Medulla oblongata (tissue), 1 donor: ENCODE measurements at regions not wholly inside any gene's neighbourhood (a gene's known extent, or its start where the extent isn't known, plus 50 kb on each side); places are given as distances from the start of the nearest gene placed in this dataset.
"Not testable (repeated sequence)": the region's sequence is repeated elsewhere in the genome, so short reads cannot be mapped to it uniquely, and the experiment has no call there.

Source experiments
- DNase-seq: peaks from one replicate; pipeline ENCODE4 v3.0.0-alpha.2; 2015; ENCODE audit errors: extremely low spot score

DNA sequence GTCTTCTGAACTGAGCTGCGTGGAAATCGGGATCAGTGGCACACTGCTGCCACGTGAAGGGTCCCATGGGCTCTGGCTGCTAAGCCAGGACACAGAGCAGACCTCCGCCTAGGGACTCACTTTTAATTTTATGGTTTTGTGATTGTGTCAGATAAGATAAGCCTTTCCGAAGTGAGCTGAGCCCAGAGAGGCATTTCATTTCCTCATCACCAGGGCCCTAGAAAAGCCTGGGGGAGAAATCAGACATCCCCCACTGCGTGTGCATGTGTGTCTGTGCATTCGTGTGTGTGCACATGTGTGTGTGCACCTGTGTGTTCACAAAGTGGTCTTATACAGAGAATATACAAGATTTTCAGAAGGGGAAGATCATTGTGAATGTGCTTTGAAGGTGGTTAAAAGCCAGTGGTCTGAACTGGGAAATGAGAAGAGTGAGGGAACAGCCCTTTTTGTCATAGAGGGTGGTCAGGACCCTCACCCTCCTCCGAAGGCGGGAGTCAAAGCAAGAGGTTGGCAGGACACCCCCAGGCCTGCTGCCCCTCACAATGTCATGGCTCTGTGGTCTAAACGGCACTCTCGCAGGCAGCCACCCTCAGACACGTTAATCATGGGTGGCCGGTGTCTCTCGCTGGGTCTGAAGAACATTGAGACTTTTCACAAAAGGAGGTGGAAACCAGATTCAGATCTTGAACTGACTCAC lies 176.1 kb upstream of the PFKP start:
- DNase-seq = no peak

DNA sequence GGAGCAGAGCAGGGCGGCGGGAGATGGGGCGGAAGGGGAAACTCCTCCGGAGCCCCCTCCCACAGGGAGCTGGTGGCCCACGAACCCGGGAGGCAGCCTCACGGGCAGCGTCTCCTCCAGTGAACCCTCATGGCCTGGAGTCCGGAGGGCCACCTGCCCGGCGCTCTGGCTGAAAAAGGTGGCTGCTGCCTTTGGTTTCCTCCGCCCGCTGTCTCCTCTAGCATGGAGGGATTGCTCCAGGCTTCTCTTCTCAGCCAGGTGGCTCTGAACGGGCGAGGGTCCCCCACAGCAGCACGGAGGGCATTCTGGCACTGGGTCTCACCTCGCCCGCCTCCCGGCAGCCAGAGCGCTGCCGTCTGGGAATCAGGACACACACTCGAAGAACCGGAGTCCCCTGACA lies 177.3 kb upstream of the PFKP start:
- no peak for DNase-seq

DNA sequence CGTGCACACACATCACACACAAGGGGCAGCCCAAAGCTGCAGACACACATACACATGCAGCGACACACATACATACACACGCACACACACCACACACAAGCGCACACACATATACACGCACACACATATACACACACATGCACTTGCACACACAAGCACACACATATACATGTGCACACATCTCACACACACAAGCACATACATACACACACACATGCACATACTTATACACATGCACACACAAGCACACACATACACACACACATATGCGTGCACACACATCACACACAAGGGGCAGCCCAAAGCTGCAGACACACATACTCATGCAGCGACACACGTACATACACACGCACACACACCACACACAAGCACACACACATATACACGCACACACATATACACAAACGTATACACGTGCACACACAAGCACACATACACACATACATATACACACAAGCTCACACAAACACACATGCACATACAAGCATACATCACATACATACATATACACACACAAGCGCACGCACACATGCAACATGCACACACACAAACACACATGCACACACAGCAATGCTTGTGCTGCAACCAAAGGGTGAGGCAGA lies 178.8 kb upstream of the PFKP start:
- no peak for DNase-seq

DNA sequence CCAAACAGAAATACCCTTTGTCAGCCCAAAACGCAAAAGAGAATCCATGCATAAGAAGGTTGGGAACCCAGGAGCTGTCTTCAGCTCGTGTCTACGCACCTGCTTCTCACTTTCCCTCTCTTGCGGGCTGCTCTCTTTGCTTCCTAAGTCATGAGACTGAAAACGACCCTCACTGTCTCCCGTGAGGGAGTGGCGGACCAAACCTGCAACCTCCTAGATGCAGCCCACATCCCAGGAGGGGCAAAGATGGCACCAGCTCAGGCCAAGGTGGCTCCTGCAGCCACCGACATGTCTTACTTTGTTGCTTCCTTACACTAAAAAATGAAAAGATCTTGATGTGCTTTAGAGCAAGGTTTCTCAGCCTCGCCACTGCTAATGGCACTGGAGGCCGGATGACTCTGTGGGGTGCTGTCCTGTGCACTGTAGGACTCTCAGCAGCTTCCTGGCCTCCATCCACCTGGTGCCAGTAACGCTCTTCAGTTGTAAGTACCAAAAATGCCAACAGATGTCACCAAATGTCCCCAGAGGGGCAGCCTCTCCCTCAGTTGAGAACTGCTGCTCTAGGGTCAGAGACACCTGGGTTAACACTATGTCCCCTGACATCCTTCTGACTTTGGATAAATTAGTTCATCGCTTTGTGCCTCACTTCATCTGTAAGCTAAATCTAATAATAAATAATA lies 179.8 kb upstream of the PFKP start:
- no peak for DNase-seq

DNA sequence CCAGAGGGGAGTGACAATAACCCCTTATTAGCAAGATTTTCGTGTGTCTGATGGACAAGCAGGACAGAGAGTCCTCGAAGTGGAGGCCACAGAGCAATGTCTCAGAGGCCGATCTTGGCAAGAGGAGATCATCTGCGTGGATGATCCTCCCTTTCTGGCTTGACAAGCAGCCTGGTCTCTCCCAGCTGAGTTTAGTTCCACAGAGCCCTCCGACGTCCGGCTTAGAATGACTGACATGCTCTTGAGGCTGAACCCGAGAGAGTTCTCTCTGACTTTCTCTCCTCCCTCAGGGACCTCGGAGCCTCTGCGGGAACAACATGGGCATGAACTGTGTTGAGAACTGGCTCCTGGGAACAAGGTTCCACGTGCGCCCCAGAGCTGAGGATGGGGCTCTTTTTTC lies 180.7 kb upstream of the PFKP start:
- DNase-seq = no peak

DNA sequence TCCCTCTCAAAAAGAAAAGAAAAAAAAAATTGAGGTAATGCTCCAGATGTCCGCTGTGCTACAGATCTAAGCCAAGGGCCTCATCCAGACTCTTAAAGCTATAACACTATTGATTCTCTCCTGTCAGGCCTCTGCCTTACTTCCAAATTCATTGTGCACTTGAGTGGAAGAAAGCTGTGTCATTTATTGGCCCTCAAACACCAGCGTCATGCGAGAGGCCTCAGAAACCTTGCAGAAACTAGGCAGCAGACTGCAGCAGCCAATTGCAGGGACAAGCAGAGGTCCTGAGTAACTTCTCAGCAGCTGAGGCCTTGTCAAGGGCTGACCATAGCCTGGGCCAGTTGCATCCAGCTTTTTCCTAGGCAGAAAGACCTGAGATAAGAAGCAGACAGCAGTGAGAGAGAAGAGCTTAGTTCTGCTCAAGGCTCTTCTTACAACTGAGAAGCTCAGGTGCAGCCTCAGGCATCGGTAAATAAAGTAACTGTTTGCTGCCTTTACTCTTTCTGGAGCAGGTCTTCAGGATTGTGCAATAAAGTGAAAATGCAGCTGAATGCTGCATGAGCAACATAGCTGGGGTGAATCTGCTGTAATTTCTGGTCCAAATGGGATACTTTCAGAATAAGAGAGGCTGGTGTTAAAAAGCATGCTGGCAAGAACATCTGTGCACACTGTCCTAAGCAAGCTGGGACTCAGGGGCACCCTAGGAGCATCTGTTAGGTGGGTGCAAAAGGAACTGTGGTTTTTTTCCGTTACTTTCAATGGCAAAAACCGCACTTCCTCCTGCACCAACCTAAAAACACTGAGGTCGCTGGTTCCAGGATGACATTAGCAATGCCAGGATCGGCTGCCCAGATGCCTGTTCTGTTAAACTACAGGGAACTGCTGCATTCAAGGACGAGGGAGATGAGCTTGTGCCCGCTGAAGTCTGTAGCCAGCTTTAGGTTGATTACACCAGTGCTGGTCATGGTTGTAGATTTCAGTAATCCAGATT lies 181.8 kb upstream of the PFKP start:
- peak; percentile 41 for DNase-seq

DNA sequence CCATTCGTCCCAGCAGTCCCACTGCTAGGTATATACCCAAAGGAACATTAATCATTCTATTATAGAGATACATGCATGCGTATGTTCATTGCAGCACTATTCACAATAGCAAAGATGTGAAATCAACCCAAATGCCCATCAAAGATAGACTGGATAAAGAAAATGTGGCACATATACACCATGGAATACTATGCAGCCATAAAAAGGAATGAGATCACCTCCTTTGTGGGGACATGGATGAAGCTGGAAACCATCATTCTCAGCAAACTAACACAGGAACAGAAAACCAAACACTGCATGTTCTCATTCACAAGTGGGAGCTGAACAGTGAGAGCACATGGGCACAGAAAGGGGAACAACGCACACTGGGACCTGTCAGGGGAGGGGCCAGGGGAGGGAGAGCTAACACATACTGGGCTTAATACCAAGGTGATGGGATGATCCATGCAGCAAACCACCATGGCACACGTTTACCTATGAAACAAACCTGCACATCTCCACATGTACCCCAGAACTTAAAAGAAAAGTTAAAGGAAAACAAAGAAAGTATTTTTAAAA lies 183.3 kb upstream of the PFKP start:
- not testable (repeated sequence) for DNase-seq

DNA sequence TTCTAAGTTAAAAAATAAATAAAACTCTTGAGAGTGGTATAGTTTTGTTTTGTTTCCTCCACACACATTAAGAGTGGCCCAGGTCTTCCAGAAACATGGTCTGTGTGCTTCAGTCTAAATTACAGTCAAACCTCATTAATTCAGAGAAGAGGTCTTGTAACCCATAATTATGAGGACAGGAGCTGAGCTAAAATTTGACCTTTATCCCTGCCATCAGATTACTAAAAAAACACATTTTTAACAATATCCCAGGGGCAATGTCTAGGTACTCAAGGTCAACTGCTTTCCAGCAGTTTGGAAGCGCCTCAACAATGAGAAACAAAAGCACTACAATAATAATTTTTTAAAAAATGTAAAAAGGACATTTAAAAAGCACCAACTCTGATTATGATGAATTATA lies 184.1 kb upstream of the PFKP start:
- no peak for DNase-seq

DNA sequence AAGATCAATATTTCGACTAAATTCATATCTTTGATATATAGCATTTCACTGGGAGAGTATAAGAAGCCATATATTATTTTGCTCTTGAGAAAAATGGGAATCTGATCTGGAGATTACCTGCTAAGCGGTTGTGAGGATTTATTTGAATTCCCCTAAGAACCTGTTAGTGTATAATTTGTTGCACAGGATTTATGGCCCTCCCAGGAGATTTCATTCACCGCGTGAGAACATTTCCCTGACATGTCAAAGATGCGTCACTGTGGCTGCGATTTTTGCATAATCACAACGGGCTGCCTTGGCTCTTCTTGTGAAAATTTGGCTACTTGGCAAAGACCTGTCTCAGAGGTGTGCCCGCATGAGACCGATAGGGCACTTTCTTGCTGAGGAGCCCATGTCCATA lies 184.7 kb upstream of the PFKP start:
- DNase-seq = no peak

DNA sequence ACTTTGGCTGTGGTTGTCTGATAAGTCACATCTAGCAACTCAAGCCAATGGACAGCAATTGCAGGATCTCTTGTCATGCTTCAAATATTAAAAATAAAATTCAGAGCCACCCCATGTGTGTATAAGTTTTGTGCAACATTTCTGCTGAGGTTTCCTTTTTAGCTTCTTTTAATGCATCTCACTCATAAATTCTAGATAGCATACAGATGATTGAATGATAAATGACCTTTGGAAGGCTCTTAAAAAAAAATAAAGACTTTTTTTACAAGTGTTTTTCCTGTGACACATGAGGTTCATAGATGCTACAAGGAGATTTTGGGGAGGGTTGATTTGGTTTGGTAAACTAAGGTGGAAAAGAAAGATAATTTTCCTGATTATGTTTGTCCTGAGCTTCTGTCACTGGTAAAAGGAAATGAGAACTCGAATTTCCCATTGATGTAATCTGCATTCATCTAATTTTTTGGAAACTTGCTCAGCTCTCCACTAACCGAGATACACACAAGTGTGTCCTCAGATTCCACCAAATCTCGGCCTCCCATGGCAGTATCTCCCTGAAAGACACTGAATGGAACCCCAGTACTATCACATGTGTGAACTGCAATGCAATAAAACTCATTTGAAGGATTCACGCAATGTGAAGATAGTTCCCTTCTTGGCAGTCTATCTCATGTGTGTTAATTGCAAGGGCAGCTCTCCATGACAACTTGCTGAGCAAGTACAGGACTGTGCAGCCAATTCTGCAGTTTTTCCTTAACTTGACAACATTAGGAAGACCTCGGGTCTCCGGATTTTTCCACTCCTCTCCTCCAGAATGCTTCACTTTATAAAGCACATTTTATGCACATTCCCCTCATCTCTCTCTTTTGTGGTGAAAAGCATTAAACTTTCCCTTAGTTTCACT lies 185.4 kb upstream of the PFKP start:
- no peak for DNase-seq

DNA sequence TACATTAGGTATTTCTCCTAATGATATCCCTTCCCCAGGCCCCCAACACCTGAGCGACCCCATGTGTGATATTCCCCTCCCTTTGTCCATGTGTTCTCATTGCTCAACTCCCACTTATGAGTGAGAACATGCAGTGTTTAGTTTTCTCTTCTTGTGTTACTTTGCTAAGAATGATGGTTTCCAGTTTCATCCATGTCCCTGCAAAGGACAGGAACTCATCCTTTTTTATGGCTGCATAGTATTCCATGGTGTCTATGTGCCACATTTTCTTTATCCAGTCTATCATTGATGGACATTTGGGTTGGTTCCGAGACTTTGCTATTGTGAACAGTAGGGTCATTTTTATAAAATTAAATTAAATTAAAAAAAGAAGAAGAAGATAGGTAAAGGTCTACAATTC lies 187.3 kb upstream of the PFKP start:
- not testable (repeated sequence) for DNase-seq

DNA sequence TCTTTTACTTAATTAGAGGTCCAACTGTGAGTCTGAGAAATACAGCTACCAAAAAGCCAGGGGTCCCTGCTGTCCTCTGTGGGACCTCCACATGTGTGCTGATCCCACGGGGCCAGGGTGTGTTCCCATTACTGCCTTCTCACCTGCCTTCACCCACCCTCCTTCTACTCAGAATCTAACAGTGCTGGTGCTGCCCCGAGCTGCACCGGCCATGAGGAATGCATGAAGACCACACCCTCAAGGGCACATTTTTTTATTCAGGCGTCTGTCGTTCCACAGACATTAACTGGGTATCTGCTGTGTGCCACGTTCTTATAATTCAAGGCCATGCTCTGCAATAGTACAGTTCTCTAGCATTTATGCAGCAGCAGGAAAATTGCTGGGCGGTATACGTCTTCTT lies 188.5 kb upstream of the PFKP start:
- DNase-seq = no peak

DNA sequence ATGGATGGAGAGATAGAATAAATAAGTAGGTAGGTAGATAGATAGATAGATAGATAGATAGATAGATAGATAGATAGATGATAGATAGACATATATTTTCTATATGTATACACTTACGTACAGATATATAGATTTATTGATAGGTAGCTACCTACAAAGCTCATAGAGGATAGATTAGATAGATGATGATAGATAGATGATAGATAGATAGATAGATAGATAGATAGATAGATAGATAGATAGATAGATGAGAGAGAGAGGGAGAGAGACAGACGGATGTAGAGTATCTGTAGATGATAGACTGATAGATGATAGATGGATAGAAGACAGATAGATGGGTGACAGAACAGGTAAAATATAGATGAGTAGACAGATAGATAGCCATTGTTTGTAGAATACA lies 191.3 kb upstream of the PFKP start:
- no peak for DNase-seq

DNA sequence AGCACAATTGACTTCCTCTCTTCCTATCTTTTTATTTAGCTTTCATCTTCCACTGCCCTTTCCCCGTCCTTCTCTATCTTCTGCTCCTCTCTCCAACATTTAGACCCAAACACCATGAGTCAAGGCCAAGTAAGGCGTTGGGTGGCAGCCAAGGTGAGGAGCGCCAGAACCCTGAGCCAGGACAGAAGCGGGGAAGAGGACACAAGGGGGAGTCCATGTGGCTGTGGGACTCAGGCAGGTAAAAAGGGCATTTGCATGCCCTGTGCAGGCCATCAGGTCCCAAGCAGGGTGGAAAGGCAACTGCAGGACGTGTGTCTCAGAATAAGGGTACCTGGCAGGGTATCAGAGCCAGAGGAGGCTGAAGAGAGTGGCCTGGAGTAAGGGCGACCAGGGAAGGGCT lies 192.4 kb upstream of the PFKP start:
- no peak for DNase-seq

DNA sequence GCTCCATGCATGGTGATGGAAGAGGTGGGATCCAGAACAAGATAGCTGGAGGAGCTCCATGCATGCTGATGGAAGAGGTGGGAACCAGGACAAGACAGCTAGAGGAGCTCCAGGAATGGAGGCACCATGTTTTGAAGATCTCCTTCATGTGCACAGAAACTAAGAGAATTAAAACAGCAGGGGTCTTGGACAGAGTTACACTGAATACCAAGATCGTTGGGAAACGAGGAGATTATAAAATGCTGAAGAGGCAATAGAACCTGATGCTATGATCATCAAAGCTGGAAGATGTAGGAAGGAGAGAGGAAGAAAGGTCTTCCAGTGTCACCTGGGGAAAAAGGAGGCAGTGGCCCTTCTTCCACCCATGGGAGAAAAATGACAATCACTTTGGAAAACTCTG lies 193.6 kb upstream of the PFKP start:
- no peak for DNase-seq

DNA sequence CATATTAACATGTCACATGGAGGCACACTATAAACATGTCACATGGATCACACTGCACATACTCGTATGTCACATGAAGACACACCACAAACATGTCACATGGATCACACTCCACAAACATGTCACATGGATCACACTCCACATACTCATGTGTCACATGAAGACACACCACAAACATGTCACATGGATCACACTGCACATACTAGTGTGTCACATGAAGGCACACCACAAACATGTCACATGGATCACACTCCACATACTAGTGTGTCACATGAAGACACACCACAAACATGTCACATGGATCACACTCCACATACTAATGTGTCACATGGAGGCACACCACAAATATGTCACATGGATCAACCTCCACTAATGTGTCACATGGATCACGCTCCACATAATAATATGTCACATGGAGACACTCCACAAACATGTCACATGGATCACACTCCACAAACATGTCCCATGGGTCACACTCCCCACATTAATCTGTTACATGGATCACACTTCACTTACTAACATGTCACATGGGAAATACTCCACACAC lies 195.6 kb upstream of the PFKP start:
- no peak for DNase-seq

DNA sequence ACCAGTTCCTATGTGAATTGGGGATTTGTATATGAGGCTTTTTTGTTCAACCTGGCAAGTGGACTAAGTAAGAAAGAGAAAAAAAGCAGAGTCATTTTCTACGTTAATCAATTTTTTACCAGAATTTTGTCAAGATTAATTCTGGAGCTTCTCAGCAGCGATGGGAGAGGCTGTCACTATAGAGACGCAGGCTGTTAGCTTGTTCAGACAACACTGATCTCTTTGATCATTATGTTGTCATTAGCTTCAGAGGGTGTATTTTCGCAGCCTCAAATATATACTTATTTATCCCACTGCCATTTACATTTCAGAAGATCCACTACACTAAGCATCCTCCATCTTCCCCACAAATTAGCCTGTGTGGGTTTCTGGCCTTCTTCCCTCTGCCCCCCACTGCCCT lies 196.7 kb upstream of the PFKP start:
- DNase-seq = no peak

DNA sequence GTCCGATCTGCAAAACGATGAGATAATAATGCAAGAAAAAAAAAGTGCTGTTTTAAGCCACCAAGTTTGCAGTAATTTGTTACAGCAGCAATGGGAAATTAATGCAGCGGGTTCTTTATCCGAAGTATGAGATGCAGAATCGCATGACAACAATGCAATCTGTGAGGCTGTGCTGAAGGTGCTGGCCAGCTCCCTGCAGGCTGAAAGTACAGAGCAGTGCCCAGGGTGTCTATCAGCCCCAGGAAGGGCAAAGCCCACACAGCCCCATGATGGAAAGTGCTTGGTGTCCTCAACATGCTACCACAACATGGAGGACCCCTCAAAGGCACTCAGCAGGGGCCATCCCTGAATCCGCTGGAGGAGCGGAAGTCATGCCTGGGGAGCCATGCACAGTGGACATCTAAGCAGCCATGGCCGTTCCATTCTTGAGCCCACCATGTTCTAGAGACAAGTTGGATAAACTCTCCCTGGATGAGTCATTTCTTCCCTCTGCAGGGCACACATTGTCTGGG lies 199.5 kb upstream of the PFKP start:
- DNase-seq = no peak

DNA sequence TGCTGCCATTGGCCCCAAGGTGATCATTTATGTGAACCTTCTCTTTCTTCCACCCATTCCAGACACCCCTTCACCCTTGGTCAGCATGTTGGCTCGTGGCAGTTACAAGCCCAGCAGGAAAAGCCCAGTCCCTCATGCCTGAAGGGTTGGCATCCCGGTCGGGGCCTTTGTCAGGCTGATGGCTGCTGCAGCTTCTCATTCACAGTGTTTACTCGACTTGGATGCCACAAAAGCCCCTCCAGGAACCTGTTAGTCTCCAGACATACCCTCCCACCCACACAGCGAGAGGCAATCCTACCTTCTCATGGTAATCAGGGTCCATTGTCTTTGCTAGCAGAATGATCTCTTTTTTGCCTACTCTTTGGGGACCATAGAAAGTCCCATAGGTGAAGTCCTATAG lies 200.8 kb upstream of the PFKP start:
- no peak for DNase-seq

DNA sequence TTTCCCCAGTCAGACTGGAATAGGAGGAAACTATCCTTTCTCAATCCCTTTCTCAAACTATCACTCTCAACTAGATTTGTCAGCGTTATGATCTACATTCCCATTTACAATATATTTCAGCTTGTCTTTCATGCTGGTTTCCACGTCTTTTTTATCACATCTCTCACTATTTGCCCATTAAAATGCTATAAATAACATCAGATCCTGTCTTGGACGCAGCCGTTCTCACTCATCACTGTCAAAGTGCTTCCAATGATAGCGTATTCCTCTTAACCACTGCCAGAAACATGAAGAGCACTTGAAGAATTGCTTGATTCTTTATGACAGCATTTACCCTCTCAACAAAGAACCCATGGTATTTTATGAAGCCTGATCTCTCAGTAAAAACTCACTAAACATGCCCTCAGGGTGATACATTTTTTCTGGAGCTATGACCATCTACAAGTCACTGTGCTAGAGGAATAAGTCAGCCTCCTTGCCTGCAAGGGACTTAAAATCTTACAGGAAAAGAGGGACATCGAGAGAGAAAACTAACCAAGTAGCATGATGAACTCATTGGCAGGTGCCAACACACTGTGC lies 205.6 kb upstream of the PFKP start:
- no peak for DNase-seq
